K562 (cell line): ENCODE measurements at regions not wholly inside any gene's neighbourhood (a gene's known extent, or its start where the extent isn't known, plus 50 kb on each side); places are given as distances from the start of the nearest gene placed in this dataset.

Experiments used
- CEBPG ChIP-seq, 3 experiments: fragments of 200-800 bp in 1 of 3; sonication (Bioruptor generic) in 1 of 3; sonication (generic) in 1 of 3; formaldehyde crosslinking in 1 of 3; IDR thresholded peaks in 2 of 3; conservative IDR thresholded peaks in 1 of 3; 2 replicates each; pipeline versions ENCODE4 v1.6.1 to v1.8.0; 2016 to 2022; ENCODE audit warnings: missing compliant biosample characterization in 2 of 3, missing genetic modification characterization in 2 of 3, mild to moderate bottlenecking in 1 of 3, missing genetic modification reagents in 1 of 3
- RFX5 ChIP-seq: IDR thresholded peaks from 2 replicates; pipeline ENCODE4 v1.6.1; 2011; ENCODE audit warnings: low read depth, mild to moderate bottlenecking, improper control_type of control experiment, low read length
- TF ChIP-seq, protein P1 (sequence below): fragments of 450-650 bp; formaldehyde crosslinking; IDR thresholded peaks from 2 replicates; pipeline ENCODE4 v1.4.0; 2020; ENCODE audit warnings: mild to moderate bottlenecking, moderate library complexity

DNA sequence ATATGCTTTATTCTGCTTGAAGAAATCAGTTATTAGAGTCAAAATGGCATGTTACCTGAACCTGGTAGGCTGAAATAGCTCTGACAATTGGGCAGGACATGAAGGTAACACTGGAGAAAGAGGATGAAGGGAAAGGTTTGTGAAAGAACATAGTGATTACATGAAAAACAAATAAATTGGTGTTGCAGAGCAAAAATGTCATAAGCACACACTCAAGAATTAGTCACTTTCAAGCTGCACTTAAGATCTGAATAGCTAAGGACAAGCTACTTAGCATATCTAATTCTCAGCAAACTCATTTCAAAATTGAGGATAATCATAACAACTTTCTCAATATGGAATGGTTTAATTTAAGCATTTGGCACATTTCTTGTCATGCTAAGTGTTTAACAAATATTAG, 1398.0 kb upstream of the FLRT2 start:
- TF ChIP-seq, protein P1, sequence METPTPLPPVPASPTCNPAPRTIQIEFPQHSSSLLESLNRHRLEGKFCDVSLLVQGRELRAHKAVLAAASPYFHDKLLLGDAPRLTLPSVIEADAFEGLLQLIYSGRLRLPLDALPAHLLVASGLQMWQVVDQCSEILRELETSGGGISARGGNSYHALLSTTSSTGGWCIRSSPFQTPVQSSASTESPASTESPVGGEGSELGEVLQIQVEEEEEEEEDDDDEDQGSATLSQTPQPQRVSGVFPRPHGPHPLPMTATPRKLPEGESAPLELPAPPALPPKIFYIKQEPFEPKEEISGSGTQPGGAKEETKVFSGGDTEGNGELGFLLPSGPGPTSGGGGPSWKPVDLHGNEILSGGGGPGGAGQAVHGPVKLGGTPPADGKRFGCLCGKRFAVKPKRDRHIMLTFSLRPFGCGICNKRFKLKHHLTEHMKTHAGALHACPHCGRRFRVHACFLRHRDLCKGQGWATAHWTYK = no peak
- TF ChIP-seq CEBPG (CRISPR knock-in tag; IDR thresholded peaks at IDR 0.05) (no peak), CEBPG (tag; conservative IDR thresholded peaks at IDR 0.05 in 1 of 2, IDR thresholded peaks at IDR 0.05 in 1 of 2) (no peak), RFX5 (no peak)
